ENCODE measurements at regions not wholly inside any gene's neighbourhood (a gene's known extent, or its start where the extent isn't known, plus 50 kb on each side); places are given as distances from the start of the nearest gene placed in this dataset.

- TF ChIP-seq, protein P1, sequence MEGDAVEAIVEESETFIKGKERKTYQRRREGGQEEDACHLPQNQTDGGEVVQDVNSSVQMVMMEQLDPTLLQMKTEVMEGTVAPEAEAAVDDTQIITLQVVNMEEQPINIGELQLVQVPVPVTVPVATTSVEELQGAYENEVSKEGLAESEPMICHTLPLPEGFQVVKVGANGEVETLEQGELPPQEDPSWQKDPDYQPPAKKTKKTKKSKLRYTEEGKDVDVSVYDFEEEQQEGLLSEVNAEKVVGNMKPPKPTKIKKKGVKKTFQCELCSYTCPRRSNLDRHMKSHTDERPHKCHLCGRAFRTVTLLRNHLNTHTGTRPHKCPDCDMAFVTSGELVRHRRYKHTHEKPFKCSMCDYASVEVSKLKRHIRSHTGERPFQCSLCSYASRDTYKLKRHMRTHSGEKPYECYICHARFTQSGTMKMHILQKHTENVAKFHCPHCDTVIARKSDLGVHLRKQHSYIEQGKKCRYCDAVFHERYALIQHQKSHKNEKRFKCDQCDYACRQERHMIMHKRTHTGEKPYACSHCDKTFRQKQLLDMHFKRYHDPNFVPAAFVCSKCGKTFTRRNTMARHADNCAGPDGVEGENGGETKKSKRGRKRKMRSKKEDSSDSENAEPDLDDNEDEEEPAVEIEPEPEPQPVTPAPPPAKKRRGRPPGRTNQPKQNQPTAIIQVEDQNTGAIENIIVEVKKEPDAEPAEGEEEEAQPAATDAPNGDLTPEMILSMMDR (IDR thresholded peaks at IDR 0.05): no peak
- no peak for TF ChIP-seq POLR2A (IDR thresholded peaks at IDR 0.05)
Observed at GRCh38 chr3:165619069-165619468, 218.2 kb downstream of the BCHE start.
